ENCODE measurements at regions not wholly inside any gene's neighbourhood (a gene's known extent, or its start where the extent isn't known, plus 50 kb on each side); places are given as distances from the start of the nearest gene placed in this dataset.

DNA sequence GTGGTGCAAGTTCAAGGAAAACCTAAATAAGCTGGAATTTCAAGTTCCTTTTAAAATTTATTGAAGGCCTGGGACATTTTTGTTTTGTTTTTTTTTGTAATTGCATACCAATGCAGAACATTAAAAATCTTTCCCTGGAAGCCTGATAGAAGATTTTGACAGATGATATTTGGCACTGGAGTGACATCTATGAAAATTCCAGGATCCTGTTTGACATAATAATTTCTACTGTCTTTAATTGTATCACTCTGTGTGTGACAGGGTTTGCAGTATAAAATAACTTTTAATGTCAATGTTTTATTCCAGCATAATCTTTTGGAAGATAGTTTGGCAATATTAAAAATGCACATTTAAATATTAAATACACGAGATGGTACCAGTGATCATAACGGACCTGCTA lies 514.2 kb upstream of the ACO1 start:
- TF ChIP-seq, protein P1, sequence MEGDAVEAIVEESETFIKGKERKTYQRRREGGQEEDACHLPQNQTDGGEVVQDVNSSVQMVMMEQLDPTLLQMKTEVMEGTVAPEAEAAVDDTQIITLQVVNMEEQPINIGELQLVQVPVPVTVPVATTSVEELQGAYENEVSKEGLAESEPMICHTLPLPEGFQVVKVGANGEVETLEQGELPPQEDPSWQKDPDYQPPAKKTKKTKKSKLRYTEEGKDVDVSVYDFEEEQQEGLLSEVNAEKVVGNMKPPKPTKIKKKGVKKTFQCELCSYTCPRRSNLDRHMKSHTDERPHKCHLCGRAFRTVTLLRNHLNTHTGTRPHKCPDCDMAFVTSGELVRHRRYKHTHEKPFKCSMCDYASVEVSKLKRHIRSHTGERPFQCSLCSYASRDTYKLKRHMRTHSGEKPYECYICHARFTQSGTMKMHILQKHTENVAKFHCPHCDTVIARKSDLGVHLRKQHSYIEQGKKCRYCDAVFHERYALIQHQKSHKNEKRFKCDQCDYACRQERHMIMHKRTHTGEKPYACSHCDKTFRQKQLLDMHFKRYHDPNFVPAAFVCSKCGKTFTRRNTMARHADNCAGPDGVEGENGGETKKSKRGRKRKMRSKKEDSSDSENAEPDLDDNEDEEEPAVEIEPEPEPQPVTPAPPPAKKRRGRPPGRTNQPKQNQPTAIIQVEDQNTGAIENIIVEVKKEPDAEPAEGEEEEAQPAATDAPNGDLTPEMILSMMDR (IDR thresholded peaks at IDR 0.05), result no peak
- no peak for TF ChIP-seq POLR2A (IDR thresholded peaks at IDR 0.05)

All from testis (tissue), 2 donors.